GM23338 (cell line): ENCODE measurements at regions not wholly inside any gene's neighbourhood (a gene's known extent, or its start where the extent isn't known, plus 50 kb on each side); places are given as distances from the start of the nearest gene placed in this dataset.

Experiments used
- ATAC-seq: fragments of 200-7000 bp; cut with Tn5 transposase; 3 replicates; pipeline ENCODE4 v1.9.1; 2020
- DNase-seq: peaks from one replicate; pipeline ENCODE4 v3.0.0-alpha.2; 2015; ENCODE audit warnings: low spot score
- H2AFZ ChIP-seq: fragments of 200-600 bp; sonication (generic); 2 replicates; pipeline ENCODE4 v1.8.0; 2016; ENCODE audit warnings: antibody characterized with exemption, mild to moderate bottlenecking, moderate library complexity
- H3F3A ChIP-seq: fragments of 200-600 bp; sonication (generic); replicated peaks from 2 replicates; pipeline ENCODE4 v1.8.0; 2017; ENCODE audit warnings: antibody characterized with exemption, mixed run types, low read depth
- H3K27ac ChIP-seq: fragments of 200-600 bp; sonication (generic); 2 replicates; pipeline ENCODE4 v1.6.1; 2016; ENCODE audit warnings: low read depth
- H3K27me3 ChIP-seq: fragments of 200-600 bp; sonication (generic); 2 replicates; pipeline ENCODE4 v1.8.0; 2016; ENCODE audit warnings: mild to moderate bottlenecking, mixed run types, moderate library complexity; ENCODE audit not compliant: insufficient read depth
- H3K36me3 ChIP-seq: fragments of 200-600 bp; sonication (generic); 2 replicates; pipeline ENCODE4 v1.8.0; 2016; ENCODE audit warnings: mild to moderate bottlenecking; ENCODE audit not compliant: insufficient read depth
- H3K4me1 ChIP-seq: fragments of 200-600 bp; sonication (generic); 2 replicates; pipeline ENCODE4 v1.8.0; 2016; ENCODE audit warnings: mild to moderate bottlenecking, moderate library complexity; ENCODE audit not compliant: insufficient read depth
- H3K4me2 ChIP-seq: fragments of 200-600 bp; sonication (generic); 2 replicates; pipeline ENCODE4 v1.7.1; 2017; ENCODE audit warnings: mixed run types
- H3K4me3 ChIP-seq: fragments of 200-600 bp; sonication (generic); 2 replicates; pipeline ENCODE4 v1.6.1; 2016; ENCODE audit warnings: mixed run types
- H3K79me2 ChIP-seq: fragments of 200-600 bp; sonication (generic); replicated peaks from 2 replicates; pipeline ENCODE4 v1.8.0; 2017; ENCODE audit warnings: mild to moderate bottlenecking; ENCODE audit not compliant: insufficient read depth
- H3K9me2 ChIP-seq: fragments of 200-600 bp; sonication (generic); 2 replicates; pipeline ENCODE4 v1.8.0; 2017; ENCODE audit not compliant: insufficient read depth
- H4K20me1 ChIP-seq: fragments of 200-600 bp; sonication (generic); replicated peaks from 2 replicates; pipeline ENCODE4 v1.8.0; 2017; ENCODE audit warnings: mild to moderate bottlenecking; ENCODE audit not compliant: insufficient read depth
- H3K27ac Mint-ChIP-seq: 2 replicates; pipeline ENCODE4 v1.8.0; 2020; ENCODE audit warnings: inconsistent platforms, mild to moderate bottlenecking, moderate library complexity, mixed read lengths
- H3K27me3 Mint-ChIP-seq: 3 replicates; pipeline ENCODE4 v1.8.0; 2022; ENCODE audit warnings: low read depth, mild to moderate bottlenecking, moderate library complexity, mixed read lengths, inconsistent platforms; ENCODE audit not compliant: insufficient read depth, poor library complexity
- H3K36me3 Mint-ChIP-seq: 3 replicates; pipeline ENCODE4 v1.8.0; 2021; ENCODE audit warnings: low read depth, mild to moderate bottlenecking, inconsistent platforms, moderate library complexity, mixed read lengths
- H3K4me1 Mint-ChIP-seq: 3 replicates; pipeline ENCODE4 v1.8.0; 2020; ENCODE audit warnings: mild to moderate bottlenecking, inconsistent platforms, mixed read lengths
- H3K4me3 Mint-ChIP-seq: 3 replicates; pipeline ENCODE4 v1.8.0; 2021; ENCODE audit warnings: moderate library complexity, mild to moderate bottlenecking, inconsistent platforms, mixed read lengths
- H3K9me3 Mint-ChIP-seq: 3 replicates; pipeline ENCODE4 v1.8.0; 2020; ENCODE audit warnings: moderate library complexity, mild to moderate bottlenecking, inconsistent platforms, mixed read lengths
- CREB1 ChIP-seq: fragments of 250-450 bp; sonication (Bioruptor Pico); IDR thresholded peaks from 2 replicates; pipeline ENCODE4 v1.5.0; 2020; ENCODE audit warnings: low read depth, mild to moderate bottlenecking, moderate library complexity
- EZH2phosphoT487 ChIP-seq: fragments of 200-600 bp; sonication (generic); IDR thresholded peaks from one replicate; pipeline ENCODE4 v1.8.1; 2018; ENCODE audit warnings: antibody characterized with exemption; ENCODE audit not compliant: unreplicated experiment
- JUNB ChIP-seq: IDR thresholded peaks from one replicate; pipeline ENCODE4 v1.6.1; 2016; ENCODE audit warnings: antibody characterized with exemption; ENCODE audit not compliant: unreplicated experiment
- NANOG ChIP-seq: IDR thresholded peaks from 2 replicates; pipeline ENCODE4 v1.6.1; 2016; ENCODE audit warnings: antibody characterized with exemption, borderline replicate concordance
- POLR2AphosphoS5 ChIP-seq: IDR thresholded peaks from 2 replicates; pipeline ENCODE4 v1.6.1; 2016; ENCODE audit warnings: antibody characterized with exemption, low read depth
- STAT1 ChIP-seq: IDR thresholded peaks from one replicate; pipeline ENCODE4 v1.6.1; 2016; ENCODE audit warnings: antibody characterized with exemption; ENCODE audit not compliant: unreplicated experiment
- ZNF114 ChIP-seq: fragments of 250-450 bp; sonication (Bioruptor Pico); IDR thresholded peaks from 2 replicates; pipeline ENCODE4 v1.5.0; 2020; ENCODE audit warnings: mild to moderate bottlenecking, moderate library complexity
- ZNF331 ChIP-seq: fragments of 250-450 bp; sonication (Bioruptor Pico); IDR thresholded peaks from 2 replicates; pipeline ENCODE4 v1.5.0; 2020; ENCODE audit warnings: low read depth, mild to moderate bottlenecking, moderate library complexity
- TF ChIP-seq, protein P1 (sequence below): IDR thresholded peaks from one replicate; pipeline ENCODE4 v1.6.1; 2018; ENCODE audit warnings: antibody characterized with exemption; ENCODE audit not compliant: unreplicated experiment
- TF ChIP-seq, protein P2 (sequence below), 2 experiments: fragments of 200-600 bp in 1 of 2; sonication (generic) in 1 of 2; conservative IDR thresholded peaks; 2 replicates each; pipeline versions ENCODE4 v1.5.1 to v1.6.1; 2016 to 2017; ENCODE audit warnings: antibody characterized with exemption in 2 of 2, low read depth in 2 of 2, mild to moderate bottlenecking in 2 of 2, moderate library complexity in 1 of 2
- TF ChIP-seq, protein P3 (sequence below): IDR thresholded peaks from 2 replicates; pipeline ENCODE4 v1.6.1; 2016; ENCODE audit warnings: antibody characterized with exemption

DNA sequence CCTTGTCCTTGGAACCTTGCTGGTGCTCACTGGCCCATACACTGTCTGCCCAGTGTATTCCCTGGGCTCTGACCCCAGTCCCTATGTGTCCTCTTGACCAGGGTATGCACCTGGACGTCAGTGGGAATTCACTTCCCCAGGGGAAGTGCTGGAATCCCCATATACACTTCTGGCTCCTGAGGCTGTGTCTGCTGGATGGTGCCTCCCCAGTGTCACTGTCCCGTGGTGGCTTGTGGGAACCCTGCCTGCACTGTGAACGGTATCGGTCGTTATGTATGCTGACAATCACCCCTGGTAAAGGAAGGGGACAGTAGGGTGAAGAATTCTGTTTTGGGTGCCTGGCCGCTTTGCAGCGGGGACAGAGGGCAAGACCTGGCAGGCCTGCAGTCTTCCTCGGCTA, 95.9 kb downstream of the RRM1 start:
- TF ChIP-seq ZNF114 (CRISPR knock-in tag) (no peak), JUNB (no peak)
- no peaks in the 10 kb centered on the region for H3F3A ChIP-seq
- H3K4me2 ChIP-seq: no peak overlapping the region
- no peaks in the 10 kb centered on the region for H3K36me3 Mint-ChIP-seq
- peaks cover 6% of the 10 kb centered on the region; the same call in 1 of the 2 replicates for H3K27me3 ChIP-seq
- H2AFZ ChIP-seq: no peak overlapping the region
- no peaks in the 10 kb centered on the region for H3K36me3 ChIP-seq
- ATAC-seq: no peak
- no peak overlapping the region for H3K27ac ChIP-seq
- no peaks in the 10 kb centered on the region for H4K20me1 ChIP-seq
- H3K4me1 Mint-ChIP-seq: no peaks in the 10 kb centered on the region
- H3K4me1 ChIP-seq: 0 out of 2 replicates have a peak, but pooled peaks cover 3% of the 10 kb centered on the region
- H3K27ac Mint-ChIP-seq: no peak overlapping the region
- H3K4me3 Mint-ChIP-seq: no peak overlapping the region
- H3K9me2 ChIP-seq: no peaks in the 10 kb centered on the region
- no peaks in the 10 kb centered on the region for H3K79me2 ChIP-seq
- H3K4me3 ChIP-seq: no peak overlapping the region
- no peaks in the 10 kb centered on the region for H3K9me3 Mint-ChIP-seq
- peaks cover 2% of the 10 kb centered on the region for H3K27me3 Mint-ChIP-seq
- DNase-seq: no peak

DNA sequence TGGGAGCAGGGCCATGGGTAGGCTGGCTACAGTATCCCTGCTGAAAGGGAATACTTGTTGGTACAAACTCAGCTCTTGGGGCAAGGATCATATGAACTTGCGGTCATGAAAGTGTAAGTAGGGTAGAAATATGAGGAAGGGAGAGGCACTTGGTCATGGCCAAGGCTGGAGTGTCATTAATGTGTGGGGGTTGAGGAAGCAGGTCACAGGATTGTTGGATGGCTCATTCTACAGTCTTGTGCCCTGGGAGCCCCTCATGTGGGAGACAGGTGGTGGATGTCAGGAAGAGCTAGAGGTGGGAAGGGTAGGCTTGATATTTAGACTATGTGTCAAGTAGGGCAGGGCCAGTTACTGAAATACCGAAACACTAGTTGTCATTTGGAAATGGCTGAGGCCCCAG, 95.5 kb downstream of the RRM1 start:
- H4K20me1 ChIP-seq: no peaks in the 10 kb centered on the region
- no peaks in the 10 kb centered on the region for H3K9me3 Mint-ChIP-seq
- no peak overlapping the region for H3K4me3 Mint-ChIP-seq
- no peaks in the 10 kb centered on the region for H3K79me2 ChIP-seq
- no peak for ATAC-seq
- H3K4me1 Mint-ChIP-seq: no peaks in the 10 kb centered on the region
- H3K4me3 ChIP-seq: no peak overlapping the region
- no peak for DNase-seq
- H3F3A ChIP-seq: no peaks in the 10 kb centered on the region
- no peak overlapping the region for H2AFZ ChIP-seq
- peaks cover 6% of the 10 kb centered on the region; the same call in 1 of the 2 replicates for H3K27me3 ChIP-seq
- H3K36me3 Mint-ChIP-seq: no peaks in the 10 kb centered on the region
- no peak overlapping the region for H3K27ac Mint-ChIP-seq
- H3K9me2 ChIP-seq: no peaks in the 10 kb centered on the region
- 0 out of 2 replicates have a peak, but pooled peaks cover 3% of the 10 kb centered on the region for H3K4me1 ChIP-seq
- peaks cover 2% of the 10 kb centered on the region for H3K27me3 Mint-ChIP-seq
- H3K4me2 ChIP-seq: no peak overlapping the region
- H3K27ac ChIP-seq: no peak overlapping the region
- H3K36me3 ChIP-seq: no peaks in the 10 kb centered on the region
- TF ChIP-seq JUNB (no peak), POLR2AphosphoS5 (no peak), CREB1 (CRISPR knock-in tag) (no peak), EZH2phosphoT487 (no peak), STAT1 (no peak), NANOG (no peak), ZNF331 (CRISPR knock-in tag) (no peak)
- TF ChIP-seq, protein P1, sequence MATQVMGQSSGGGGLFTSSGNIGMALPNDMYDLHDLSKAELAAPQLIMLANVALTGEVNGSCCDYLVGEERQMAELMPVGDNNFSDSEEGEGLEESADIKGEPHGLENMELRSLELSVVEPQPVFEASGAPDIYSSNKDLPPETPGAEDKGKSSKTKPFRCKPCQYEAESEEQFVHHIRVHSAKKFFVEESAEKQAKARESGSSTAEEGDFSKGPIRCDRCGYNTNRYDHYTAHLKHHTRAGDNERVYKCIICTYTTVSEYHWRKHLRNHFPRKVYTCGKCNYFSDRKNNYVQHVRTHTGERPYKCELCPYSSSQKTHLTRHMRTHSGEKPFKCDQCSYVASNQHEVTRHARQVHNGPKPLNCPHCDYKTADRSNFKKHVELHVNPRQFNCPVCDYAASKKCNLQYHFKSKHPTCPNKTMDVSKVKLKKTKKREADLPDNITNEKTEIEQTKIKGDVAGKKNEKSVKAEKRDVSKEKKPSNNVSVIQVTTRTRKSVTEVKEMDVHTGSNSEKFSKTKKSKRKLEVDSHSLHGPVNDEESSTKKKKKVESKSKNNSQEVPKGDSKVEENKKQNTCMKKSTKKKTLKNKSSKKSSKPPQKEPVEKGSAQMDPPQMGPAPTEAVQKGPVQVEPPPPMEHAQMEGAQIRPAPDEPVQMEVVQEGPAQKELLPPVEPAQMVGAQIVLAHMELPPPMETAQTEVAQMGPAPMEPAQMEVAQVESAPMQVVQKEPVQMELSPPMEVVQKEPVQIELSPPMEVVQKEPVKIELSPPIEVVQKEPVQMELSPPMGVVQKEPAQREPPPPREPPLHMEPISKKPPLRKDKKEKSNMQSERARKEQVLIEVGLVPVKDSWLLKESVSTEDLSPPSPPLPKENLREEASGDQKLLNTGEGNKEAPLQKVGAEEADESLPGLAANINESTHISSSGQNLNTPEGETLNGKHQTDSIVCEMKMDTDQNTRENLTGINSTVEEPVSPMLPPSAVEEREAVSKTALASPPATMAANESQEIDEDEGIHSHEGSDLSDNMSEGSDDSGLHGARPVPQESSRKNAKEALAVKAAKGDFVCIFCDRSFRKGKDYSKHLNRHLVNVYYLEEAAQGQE: no peak
- TF ChIP-seq, protein P2, sequence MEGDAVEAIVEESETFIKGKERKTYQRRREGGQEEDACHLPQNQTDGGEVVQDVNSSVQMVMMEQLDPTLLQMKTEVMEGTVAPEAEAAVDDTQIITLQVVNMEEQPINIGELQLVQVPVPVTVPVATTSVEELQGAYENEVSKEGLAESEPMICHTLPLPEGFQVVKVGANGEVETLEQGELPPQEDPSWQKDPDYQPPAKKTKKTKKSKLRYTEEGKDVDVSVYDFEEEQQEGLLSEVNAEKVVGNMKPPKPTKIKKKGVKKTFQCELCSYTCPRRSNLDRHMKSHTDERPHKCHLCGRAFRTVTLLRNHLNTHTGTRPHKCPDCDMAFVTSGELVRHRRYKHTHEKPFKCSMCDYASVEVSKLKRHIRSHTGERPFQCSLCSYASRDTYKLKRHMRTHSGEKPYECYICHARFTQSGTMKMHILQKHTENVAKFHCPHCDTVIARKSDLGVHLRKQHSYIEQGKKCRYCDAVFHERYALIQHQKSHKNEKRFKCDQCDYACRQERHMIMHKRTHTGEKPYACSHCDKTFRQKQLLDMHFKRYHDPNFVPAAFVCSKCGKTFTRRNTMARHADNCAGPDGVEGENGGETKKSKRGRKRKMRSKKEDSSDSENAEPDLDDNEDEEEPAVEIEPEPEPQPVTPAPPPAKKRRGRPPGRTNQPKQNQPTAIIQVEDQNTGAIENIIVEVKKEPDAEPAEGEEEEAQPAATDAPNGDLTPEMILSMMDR (conservative IDR thresholded peaks at IDR 0.05; ENCODE audit: low read depth in 2 of 2): no peak
- TF ChIP-seq, protein P3, sequence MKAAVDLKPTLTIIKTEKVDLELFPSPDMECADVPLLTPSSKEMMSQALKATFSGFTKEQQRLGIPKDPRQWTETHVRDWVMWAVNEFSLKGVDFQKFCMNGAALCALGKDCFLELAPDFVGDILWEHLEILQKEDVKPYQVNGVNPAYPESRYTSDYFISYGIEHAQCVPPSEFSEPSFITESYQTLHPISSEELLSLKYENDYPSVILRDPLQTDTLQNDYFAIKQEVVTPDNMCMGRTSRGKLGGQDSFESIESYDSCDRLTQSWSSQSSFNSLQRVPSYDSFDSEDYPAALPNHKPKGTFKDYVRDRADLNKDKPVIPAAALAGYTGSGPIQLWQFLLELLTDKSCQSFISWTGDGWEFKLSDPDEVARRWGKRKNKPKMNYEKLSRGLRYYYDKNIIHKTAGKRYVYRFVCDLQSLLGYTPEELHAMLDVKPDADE: no peak
